CD4-positive, alpha-beta T cell treated with Interleukin-6 at 100 ng/mL for 8 hours (primary cell): ENCODE measurements at regions not wholly inside any gene's neighbourhood (a gene's known extent, or its start where the extent isn't known, plus 50 kb on each side); places are given as distances from the start of the nearest gene placed in this dataset.

Source experiments
- DNase-seq: peaks from one replicate; pipeline ENCODE4 v3.0.0-alpha.2; 2020; ENCODE audit warnings: mixed read lengths, low spot score

- DNase-seq = no peak
Observed at GRCh38 chr16:49078104-49078503, 203.5 kb downstream of the CBLN1 start.

GRCh38 chr16:49075709-49076108 lies 205.9 kb downstream of the CBLN1 start:
- DNase-seq = no peak

GRCh38 chr16:49068224-49068623 lies 213.4 kb downstream of the CBLN1 start:
- DNase-seq = no peak

- no peak for DNase-seq
Observed at GRCh38 chr16:49067776-49068175, 213.9 kb downstream of the CBLN1 start.

GRCh38 chr16:49061137-49061714 lies 220.4 kb downstream of the CBLN1 start:
- DNase-seq = no peak

- DNase-seq = no peak
Observed at GRCh38 chr16:49060728-49061127, 220.9 kb downstream of the CBLN1 start.

GRCh38 chr16:49058382-49058781 lies 223.3 kb downstream of the CBLN1 start:
- no peak for DNase-seq

GRCh38 chr16:49057936-49058335 lies 223.7 kb downstream of the CBLN1 start:
- no peak for DNase-seq

- DNase-seq = no peak
Observed at GRCh38 chr16:49057391-49057790, 224.2 kb downstream of the CBLN1 start.

- no peak for DNase-seq
Observed at GRCh38 chr16:49056546-49056945, 225.1 kb downstream of the CBLN1 start.

- no peak for DNase-seq
Observed at GRCh38 chr16:49055824-49056545, 225.7 kb downstream of the CBLN1 start.

GRCh38 chr16:49055291-49055690 lies 226.3 kb downstream of the CBLN1 start:
- no peak for DNase-seq

GRCh38 chr16:49054606-49055005 lies 227.0 kb downstream of the CBLN1 start:
- no peak for DNase-seq

- no peak for DNase-seq
Observed at GRCh38 chr16:49052846-49053245, 228.8 kb downstream of the CBLN1 start.

GRCh38 chr16:49051576-49051975 lies 230.1 kb downstream of the CBLN1 start:
- no peak for DNase-seq

GRCh38 chr16:49050607-49051006 lies 231.0 kb downstream of the CBLN1 start:
- DNase-seq = no peak

GRCh38 chr16:49049644-49050043 lies 232.0 kb downstream of the CBLN1 start:
- no peak for DNase-seq

- no peak for DNase-seq
Observed at GRCh38 chr16:49049191-49049590, 232.4 kb downstream of the CBLN1 start.

GRCh38 chr16:49048557-49048956 lies 233.1 kb downstream of the CBLN1 start:
- DNase-seq = no peak

- DNase-seq = no peak
Observed at GRCh38 chr16:49036126-49036525, 245.5 kb downstream of the CBLN1 start.

- DNase-seq = no peak
Observed at GRCh38 chr16:49027420-49027819, 254.2 kb downstream of the CBLN1 start.

GRCh38 chr16:49026566-49027181 lies 255.0 kb downstream of the CBLN1 start:
- no peak for DNase-seq

- DNase-seq = no peak
Observed at GRCh38 chr16:49024896-49025295, 256.7 kb downstream of the CBLN1 start.

GRCh38 chr16:49024016-49024415 lies 257.6 kb downstream of the CBLN1 start:
- no peak for DNase-seq
